ENCODE measurements at regions not wholly inside any gene's neighbourhood (a gene's known extent, or its start where the extent isn't known, plus 50 kb on each side); places are given as distances from the start of the nearest gene placed in this dataset.
"Not testable (repeated sequence)": the region's sequence is repeated elsewhere in the genome, so short reads cannot be mapped to it uniquely, and the experiment has no call there.

GRCh38 chr6:150749091-150749670, 116.3 kb upstream of the MTHFD1L start:
- no peak for DNase-seq (ENCODE audit: low spot score)

GRCh38 chr6:150751296-150751695, 114.2 kb upstream of the MTHFD1L start:
- TF ChIP-seq CTCF (IDR thresholded peaks at IDR 0.05; ENCODE audit: extremely low read depth, missing control alignments) = no peak
- no peak for DNase-seq (ENCODE audit: low spot score)

More at GRCh38 chr6:150749091-150749670, 116.3 kb upstream of the MTHFD1L start:
- no peak for TF ChIP-seq CTCF (IDR thresholded peaks at IDR 0.05; ENCODE audit: extremely low read depth, missing control alignments)

- TF ChIP-seq CTCF (IDR thresholded peaks at IDR 0.05; ENCODE audit: extremely low read depth, missing control alignments) = no peak
- no peak for DNase-seq (ENCODE audit: low spot score)
These were observed 113.1 kb upstream of the MTHFD1L start for GRCh38 chr6:150752409-150752808.

- TF ChIP-seq CTCF (IDR thresholded peaks at IDR 0.05; ENCODE audit: extremely low read depth, missing control alignments) = no peak
- DNase-seq (ENCODE audit: low spot score) = no peak
These were observed 112.0 kb upstream of the MTHFD1L start for GRCh38 chr6:150753371-150754064.

GRCh38 chr6:150755042-150755441, 110.5 kb upstream of the MTHFD1L start:
- DNase-seq (ENCODE audit: low spot score) = no peak
- TF ChIP-seq CTCF (IDR thresholded peaks at IDR 0.05; ENCODE audit: extremely low read depth, missing control alignments) = no peak

- TF ChIP-seq CTCF (IDR thresholded peaks at IDR 0.05; ENCODE audit: extremely low read depth, missing control alignments) = no peak
- DNase-seq (ENCODE audit: low spot score) = no peak
These were observed 110.0 kb upstream of the MTHFD1L start for GRCh38 chr6:150755524-150755923.

GRCh38 chr6:150756173-150756572, 109.3 kb upstream of the MTHFD1L start:
- TF ChIP-seq CTCF (IDR thresholded peaks at IDR 0.05; ENCODE audit: extremely low read depth, missing control alignments) = no peak
- DNase-seq (ENCODE audit: low spot score) = no peak

GRCh38 chr6:150757807-150758206, 107.7 kb upstream of the MTHFD1L start:
- not testable (repeated sequence) for DNase-seq (ENCODE audit: low spot score)
